ENCODE measurements at regions not wholly inside any gene's neighbourhood (a gene's known extent, or its start where the extent isn't known, plus 50 kb on each side); places are given as distances from the start of the nearest gene placed in this dataset.

Small RNAs in the stretch of these regions (small RNA-seq; reads per million reads assigned to genes)
- gene RN7SKP40: 0 reads per million in 7 experiments
